DND-41 (cell line): ENCODE measurements at regions not wholly inside any gene's neighbourhood (a gene's known extent, or its start where the extent isn't known, plus 50 kb on each side); places are given as distances from the start of the nearest gene placed in this dataset.
A peak's percentile ranks its signal among the peaks of the same experiment; 100 is the strongest.

Experiments
- ATAC-seq: fragments of 200-7000 bp; cut with Tn5 transposase; 3 replicates; pipeline ENCODE4 v1.9.1; 2021; ENCODE audit warnings: low read depth; ENCODE audit not compliant: insufficient read depth
- DNase-seq: peaks from one replicate; pipeline ENCODE4 v3.0.0-alpha.2; 2020
- H2AFZ ChIP-seq: 2 replicates; pipeline ENCODE4 v1.6.0; 2012; ENCODE audit warnings: low read depth, low read length
- H3K27ac ChIP-seq: 2 replicates; pipeline ENCODE4 v1.5.1; 2012; ENCODE audit warnings: low read length, inconsistent platforms
- H3K27me3 ChIP-seq: fragments of 200-600 bp; sonication (generic); 2 replicates; pipeline ENCODE4 v1.6.0; 2012; ENCODE audit warnings: low read length, mild to moderate bottlenecking, inconsistent platforms; ENCODE audit not compliant: insufficient read depth, poor library complexity
- H3K36me3 ChIP-seq: 2 replicates; pipeline ENCODE4 v1.5.1; 2012; ENCODE audit warnings: low read length, inconsistent platforms; ENCODE audit not compliant: insufficient read depth
- H3K4me1 ChIP-seq: 2 replicates; pipeline ENCODE4 v1.5.1; 2012; ENCODE audit warnings: mild to moderate bottlenecking, low read length; ENCODE audit not compliant: insufficient read depth
- H3K4me2 ChIP-seq: 2 replicates; pipeline ENCODE4 v1.6.0; 2012; ENCODE audit warnings: mild to moderate bottlenecking, moderate library complexity, low read length, inconsistent platforms; ENCODE audit not compliant: insufficient read depth
- H3K4me3 ChIP-seq, 2 experiments: fragments of 200-600 bp in 1 of 2; shearing (Covaris generic) in 1 of 2; 2 replicates each; pipeline ENCODE4 v1.5.1; 2012 to 2016; ENCODE audit warnings: inconsistent platforms in 2 of 2, low read length in 2 of 2, mild to moderate bottlenecking in 2 of 2, low read depth in 1 of 2, moderate library complexity in 1 of 2
- H3K79me2 ChIP-seq: 2 replicates; pipeline ENCODE4 v1.6.0; 2012; ENCODE audit warnings: low read length, inconsistent platforms; ENCODE audit not compliant: insufficient read depth
- H3K9ac ChIP-seq: 2 replicates; pipeline ENCODE4 v1.6.0; 2012; ENCODE audit warnings: low read depth, mild to moderate bottlenecking, inconsistent platforms, low read length, moderate library complexity
- H3K9me3 ChIP-seq: 2 replicates; pipeline ENCODE4 v1.5.1; 2012; ENCODE audit warnings: low read length, moderate library complexity, mild to moderate bottlenecking, inconsistent platforms; ENCODE audit not compliant: insufficient read depth, severe bottlenecking
- H4K20me1 ChIP-seq: 2 replicates; pipeline ENCODE4 v1.6.0; 2012; ENCODE audit warnings: low read length; ENCODE audit not compliant: insufficient read depth
- CTCF ChIP-seq: IDR thresholded peaks from 2 replicates; pipeline ENCODE4 v1.5.1; 2012; ENCODE audit warnings: borderline replicate concordance, low read length, moderate library complexity, mild to moderate bottlenecking; ENCODE audit not compliant: poor library complexity, severe bottlenecking; ENCODE audit errors: extremely low read depth
- EZH2 ChIP-seq: IDR thresholded peaks from 3 replicates; pipeline ENCODE4 v1.6.1; 2012; ENCODE audit warnings: borderline replicate concordance, low read depth, mild to moderate bottlenecking, moderate library complexity, low read length, inconsistent platforms; ENCODE audit not compliant: severe bottlenecking

GRCh38 chr18:44229693-44230108, 451.0 kb upstream of the SETBP1 start:
- Histone ChIP-seq H3K9me3 (no peaks in the 10 kb centered on the region), H3K79me2 (no peaks in the 10 kb centered on the region), H3K36me3 (no peaks in the 10 kb centered on the region), H3K4me3 (no peak overlapping the region), H3K4me2 (no peak overlapping the region), H4K20me1 (no peaks in the 10 kb centered on the region), H3K27ac (no peak overlapping the region), H2AFZ (no peak overlapping the region), H3K4me1 (peaks cover 9% of the 10 kb centered on the region), H3K27me3 (no peaks in the 10 kb centered on the region), H3K9ac (no peak overlapping the region)
- ATAC-seq, result no peak
- DNase-seq, result no peak
- TF ChIP-seq EZH2 (no peak), CTCF (no peak)

GRCh38 chr18:44231936-44232335, 448.8 kb upstream of the SETBP1 start:
- H3K27me3 ChIP-seq, result no peaks in the 10 kb centered on the region
- H3K9ac ChIP-seq, result no peak overlapping the region
- DNase-seq (peak; percentile 38), ATAC-seq (peak; percentile 90)
- 0 out of 2 replicates have a peak overlapping the region, but pooled peaks have one; percentile 1 for H2AFZ ChIP-seq
- H3K36me3 ChIP-seq, result no peaks in the 10 kb centered on the region
- no peak overlapping the region for H3K27ac ChIP-seq
- no peaks in the 10 kb centered on the region for H3K79me2 ChIP-seq
- H3K4me2 ChIP-seq, result no peak overlapping the region
- no peak overlapping the region for H3K4me3 ChIP-seq
- H4K20me1 ChIP-seq, result no peaks in the 10 kb centered on the region
- peaks cover 9% of the 10 kb centered on the region for H3K4me1 ChIP-seq
- H3K9me3 ChIP-seq, result no peaks in the 10 kb centered on the region
- TF ChIP-seq EZH2, result no peak
- TF ChIP-seq CTCF, result no peak

- Histone ChIP-seq H3K4me2 (no peak overlapping the region), H3K9me3 (no peaks in the 10 kb centered on the region), H4K20me1 (no peaks in the 10 kb centered on the region), H3K4me3 (no peak overlapping the region), H3K27ac (no peak overlapping the region), H3K27me3 (no peaks in the 10 kb centered on the region), H2AFZ (0 out of 2 replicates have a peak overlapping the region, but pooled peaks have one; percentile 1), H3K9ac (no peak overlapping the region), H3K36me3 (no peaks in the 10 kb centered on the region), H3K4me1 (peaks cover 9% of the 10 kb centered on the region), H3K79me2 (no peaks in the 10 kb centered on the region)
- ATAC-seq, result 0 out of 3 replicates have a peak, but pooled peaks have one; percentile 34
- no peak for DNase-seq
- no peak for TF ChIP-seq EZH2
- TF ChIP-seq CTCF, result no peak
Measured at GRCh38 chr18:44232500-44232899, 448.2 kb upstream of the SETBP1 start.

GRCh38 chr18:44238454-44238853, 442.2 kb upstream of the SETBP1 start:
- no peaks in the 10 kb centered on the region for H3K27me3 ChIP-seq

More at GRCh38 chr18:44238454-44238853, 442.2 kb upstream of the SETBP1 start:
- Histone ChIP-seq H3K4me1 (no peaks in the 10 kb centered on the region), H3K27ac (no peak overlapping the region), H3K9ac (no peak overlapping the region), H4K20me1 (no peaks in the 10 kb centered on the region), H3K4me3 (no peak overlapping the region), H2AFZ (no peak overlapping the region), H3K4me2 (no peak overlapping the region), H3K9me3 (no peaks in the 10 kb centered on the region), H3K36me3 (no peaks in the 10 kb centered on the region), H3K79me2 (no peaks in the 10 kb centered on the region)
- DNase-seq (no peak), ATAC-seq (no peak)
- TF ChIP-seq EZH2 (no peak), CTCF (no peak)
